HepG2 (cell line): ENCODE measurements at regions not wholly inside any gene's neighbourhood (a gene's known extent, or its start where the extent isn't known, plus 50 kb on each side); places are given as distances from the start of the nearest gene placed in this dataset.

Source experiments
- ATAC-seq: fragments of 200-7000 bp; cut with Tn5 transposase; 3 replicates; pipeline ENCODE4 v1.9.1; 2020; ENCODE audit warnings: mild to moderate bottlenecking, moderate library complexity
- BruUV-seq: library from RNA; stranded (reverse); fragments of 400-500 nt; replicated peaks from 2 replicates; lab custom pipeline; 2021; lab: Mats Ljungman, UMichigan
- CTCF ChIA-PET: fragments of 300-600 bp; formaldehyde crosslinking; extraction: SDS; loops from one replicate; lab custom pipeline; 2021; ENCODE audit warnings: low total read pairs, inconsistent platforms, low intra/inter-chr PET ratio; lab: Yijun Ruan, JAX
- POLR2A ChIA-PET: fragments of 350-600 bp; sonication (Branson Sonifier 250); formaldehyde crosslinking; loops from one replicate; lab custom pipeline; 2020; ENCODE audit warnings: antibody characterized with exemption, inconsistent platforms; lab: Yijun Ruan, JAX
- DNase-seq: peaks from one replicate; pipeline ENCODE4 v3.0.0-alpha.2; 2015; ENCODE audit warnings: low spot score
- FAIRE-seq: peaks from 3 replicates; lab custom pipeline; 2011; peaks lifted over from hg19 to GRCh38; lab: Jason Lieb, UNC
- H2AFZ ChIP-seq: one replicate; pipeline ENCODE4 v1.6.1; 2011; ENCODE audit warnings: low read length, inconsistent platforms
- H3K27ac ChIP-seq: fragments of 300-600 bp; 3 replicates; pipeline ENCODE4 v1.8.0; 2011; ENCODE audit warnings: mixed run types, mild to moderate bottlenecking, mixed read lengths, low read length, inconsistent platforms; ENCODE audit not compliant: insufficient read depth; ENCODE audit errors: extremely low read length
- H3K27me3 ChIP-seq, 2 experiments: fragments of 200-600 bp in 1 of 2; 2 replicates in 1 of 2; 3 replicates in 1 of 2; pipeline versions ENCODE4 v1.6.0 to v1.8.0; 2011; ENCODE audit warnings: low read length in 2 of 2, mild to moderate bottlenecking in 2 of 2, moderate library complexity in 2 of 2, inconsistent platforms in 1 of 2; ENCODE audit not compliant: insufficient read depth in 2 of 2, control insufficient read depth in 1 of 2
- H3K36me3 ChIP-seq, 2 experiments: fragments of 200-600 bp in 1 of 2; replicated peaks in 1 of 2; 2 replicates in 1 of 2; 3 replicates in 1 of 2; pipeline versions ENCODE4 v1.5.1 to v1.8.0; 2011; ENCODE audit warnings: low read length in 2 of 2, inconsistent platforms in 1 of 2; ENCODE audit not compliant: insufficient read depth in 2 of 2, control insufficient read depth in 1 of 2
- H3K4me1 ChIP-seq: 2 replicates; pipeline ENCODE4 v1.5.1; 2012; ENCODE audit warnings: low read length, inconsistent platforms; ENCODE audit not compliant: insufficient read depth
- H3K4me2 ChIP-seq: 2 replicates; pipeline ENCODE4 v1.6.0; 2011; ENCODE audit warnings: low read depth, low read length, inconsistent platforms
- H3K4me3 ChIP-seq, 3 experiments: fragments of 200-600 bp in 1 of 3; sonication (generic), shearing (Covaris generic) in 1 of 3; replicated peaks in 1 of 3; 2 replicates each; pipeline ENCODE4 v1.5.1; 2011 to 2016; ENCODE audit warnings: low read length in 3 of 3, inconsistent platforms in 2 of 3, low read depth in 2 of 3, mild to moderate bottlenecking in 2 of 3, control low read depth in 1 of 3, mixed read lengths in 1 of 3; ENCODE audit not compliant: insufficient read depth in 1 of 3
- H3K79me2 ChIP-seq: one replicate; pipeline ENCODE4 v1.6.1; 2011; ENCODE audit warnings: low read length, inconsistent platforms; ENCODE audit not compliant: insufficient read depth
- H3K9ac ChIP-seq: 2 replicates; pipeline ENCODE4 v1.6.0; 2011; ENCODE audit warnings: mild to moderate bottlenecking, low read depth, low read length, inconsistent platforms; ENCODE audit not compliant: insufficient read depth
- H3K9me3 ChIP-seq: 2 replicates; pipeline ENCODE4 v1.5.1; 2012; ENCODE audit warnings: mild to moderate bottlenecking, low read length
- H4K20me1 ChIP-seq: 2 replicates; pipeline ENCODE4 v1.6.0; 2011; ENCODE audit warnings: inconsistent platforms, mild to moderate bottlenecking, low read length, moderate library complexity; ENCODE audit not compliant: insufficient read depth
- ATF6 ChIP-seq: sonication (generic); formaldehyde crosslinking; conservative IDR thresholded peaks from 2 replicates; pipeline ENCODE4 v1.4.0; 2020; ENCODE audit warnings: missing genetic modification reagents
- CCAR2 ChIP-seq: fragments of 200-400 bp; formaldehyde crosslinking; optimal IDR thresholded peaks from 2 replicates; pipeline ENCODE3; 2018; ENCODE audit warnings: low read depth, mild to moderate bottlenecking, low read length, moderate library complexity
- FOXO4 ChIP-seq: sonication (generic); formaldehyde crosslinking; conservative IDR thresholded peaks from 2 replicates; pipeline ENCODE4 v1.8.1; 2023; ENCODE audit warnings: missing genetic modification reagents
- HNF4A ChIP-seq: sonication (generic); formaldehyde crosslinking; IDR thresholded peaks from 2 replicates; pipeline ENCODE4 v1.4.0; 2020; ENCODE audit warnings: missing genetic modification reagents
- SMARCE1 ChIP-seq: fragments of 450-650 bp; IDR thresholded peaks from 2 replicates; pipeline ENCODE4 v1.6.1; 2017; ENCODE audit warnings: borderline replicate concordance
- ZMAT3 ChIP-seq: sonication (generic); formaldehyde crosslinking; conservative IDR thresholded peaks from 2 replicates; pipeline ENCODE4 v1.7.0; 2021; ENCODE audit warnings: missing genetic modification reagents
- ZNF205 ChIP-seq: IDR thresholded peaks from 2 replicates; pipeline ENCODE4 v1.6.1; 2018; ENCODE audit warnings: missing biosample characterization, missing genetic modification reagents
- ZNF556 ChIP-seq: sonication (generic); formaldehyde crosslinking; IDR thresholded peaks from 2 replicates; pipeline ENCODE4 v1.4.0; 2020; ENCODE audit warnings: mild to moderate bottlenecking, missing genetic modification reagents, borderline replicate concordance
- ZNF839 ChIP-seq: sonication (generic); formaldehyde crosslinking; IDR thresholded peaks from 2 replicates; pipeline ENCODE4 v1.4.0; 2020; ENCODE audit warnings: missing genetic modification reagents, mild to moderate bottlenecking, borderline replicate concordance
- WGBS: methylation state at CpG from one replicate; pipeline ENCODE4 v1.1.6; 2017; ENCODE audit warnings: low lambda C conversion rate; 5-methylcytosine and 5-hydroxymethylcytosine counted together
- in situ Hi-C: cut with HindIII; loops from 2 replicates; pipeline ENCODE4 v1.10.0; 2017; ENCODE audit warnings: low pct_unique_long_range_greater_than_20kb; ENCODE audit not compliant: extremely low pct_ligation_motif_present
- intact Hi-C: fragments of 100-400 bp; cut with micrococcal nuclease; formaldehyde crosslinking; loops from one replicate; pipeline ENCODE4 v1.10.0; 2022; ENCODE audit not compliant: unreplicated experiment
- TF ChIP-seq, protein P1 (sequence below): IDR thresholded peaks from 2 replicates; pipeline ENCODE4 v1.6.1; 2016; ENCODE audit warnings: low read depth, missing genetic modification reagents, missing compliant biosample characterization

DNA sequence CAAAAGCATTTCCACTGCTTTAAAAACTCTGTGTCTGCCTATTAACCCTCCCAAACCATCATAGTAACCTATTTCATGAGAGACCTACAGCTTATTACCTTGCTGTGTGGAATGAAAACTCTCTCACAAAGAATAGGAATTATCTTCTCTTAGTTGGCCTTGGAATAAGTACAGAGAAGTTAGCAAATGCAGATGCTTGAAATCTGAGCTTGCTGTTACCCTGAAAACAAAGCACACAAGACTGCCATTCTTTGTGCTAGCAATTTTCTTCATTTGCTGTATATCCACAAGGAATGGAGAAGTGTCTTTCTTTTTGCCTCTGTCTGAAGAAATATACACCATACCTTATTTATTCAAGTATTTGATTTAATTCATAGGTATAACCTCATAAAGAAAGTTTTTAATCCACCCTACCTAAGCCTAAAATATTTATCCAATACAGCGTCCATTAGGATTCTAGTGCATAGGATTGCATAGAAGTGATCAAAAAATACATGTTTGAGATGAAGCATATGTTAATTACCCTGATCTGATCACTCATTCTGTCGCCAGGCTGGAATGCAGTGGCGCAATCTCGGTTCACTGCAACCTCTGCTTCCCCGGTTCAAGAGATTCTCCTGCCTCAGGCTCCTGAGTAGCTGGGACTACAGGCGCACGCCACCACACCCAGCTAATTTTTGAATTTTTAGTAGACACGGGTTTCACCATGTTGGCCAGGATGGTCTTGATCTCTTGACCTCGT is 451.1 kb downstream of the LTN1 start:
- no peak overlapping the region for H2AFZ ChIP-seq
- POLR2A ChIA-PET, result no interaction called here
- intact Hi-C loops, result no loop called here
- TF ChIP-seq ATF6 (CRISPR knock-in tag) (no peak), ZNF205 (CRISPR knock-in tag) (no peak), ZNF839 (CRISPR knock-in tag) (no peak), HNF4A (CRISPR knock-in tag) (no peak), ZMAT3 (CRISPR knock-in tag) (no peak), CCAR2 (no peak), SMARCE1 (no peak), ZNF556 (CRISPR knock-in tag) (no peak), FOXO4 (no peak)
- TF ChIP-seq, protein P1, sequence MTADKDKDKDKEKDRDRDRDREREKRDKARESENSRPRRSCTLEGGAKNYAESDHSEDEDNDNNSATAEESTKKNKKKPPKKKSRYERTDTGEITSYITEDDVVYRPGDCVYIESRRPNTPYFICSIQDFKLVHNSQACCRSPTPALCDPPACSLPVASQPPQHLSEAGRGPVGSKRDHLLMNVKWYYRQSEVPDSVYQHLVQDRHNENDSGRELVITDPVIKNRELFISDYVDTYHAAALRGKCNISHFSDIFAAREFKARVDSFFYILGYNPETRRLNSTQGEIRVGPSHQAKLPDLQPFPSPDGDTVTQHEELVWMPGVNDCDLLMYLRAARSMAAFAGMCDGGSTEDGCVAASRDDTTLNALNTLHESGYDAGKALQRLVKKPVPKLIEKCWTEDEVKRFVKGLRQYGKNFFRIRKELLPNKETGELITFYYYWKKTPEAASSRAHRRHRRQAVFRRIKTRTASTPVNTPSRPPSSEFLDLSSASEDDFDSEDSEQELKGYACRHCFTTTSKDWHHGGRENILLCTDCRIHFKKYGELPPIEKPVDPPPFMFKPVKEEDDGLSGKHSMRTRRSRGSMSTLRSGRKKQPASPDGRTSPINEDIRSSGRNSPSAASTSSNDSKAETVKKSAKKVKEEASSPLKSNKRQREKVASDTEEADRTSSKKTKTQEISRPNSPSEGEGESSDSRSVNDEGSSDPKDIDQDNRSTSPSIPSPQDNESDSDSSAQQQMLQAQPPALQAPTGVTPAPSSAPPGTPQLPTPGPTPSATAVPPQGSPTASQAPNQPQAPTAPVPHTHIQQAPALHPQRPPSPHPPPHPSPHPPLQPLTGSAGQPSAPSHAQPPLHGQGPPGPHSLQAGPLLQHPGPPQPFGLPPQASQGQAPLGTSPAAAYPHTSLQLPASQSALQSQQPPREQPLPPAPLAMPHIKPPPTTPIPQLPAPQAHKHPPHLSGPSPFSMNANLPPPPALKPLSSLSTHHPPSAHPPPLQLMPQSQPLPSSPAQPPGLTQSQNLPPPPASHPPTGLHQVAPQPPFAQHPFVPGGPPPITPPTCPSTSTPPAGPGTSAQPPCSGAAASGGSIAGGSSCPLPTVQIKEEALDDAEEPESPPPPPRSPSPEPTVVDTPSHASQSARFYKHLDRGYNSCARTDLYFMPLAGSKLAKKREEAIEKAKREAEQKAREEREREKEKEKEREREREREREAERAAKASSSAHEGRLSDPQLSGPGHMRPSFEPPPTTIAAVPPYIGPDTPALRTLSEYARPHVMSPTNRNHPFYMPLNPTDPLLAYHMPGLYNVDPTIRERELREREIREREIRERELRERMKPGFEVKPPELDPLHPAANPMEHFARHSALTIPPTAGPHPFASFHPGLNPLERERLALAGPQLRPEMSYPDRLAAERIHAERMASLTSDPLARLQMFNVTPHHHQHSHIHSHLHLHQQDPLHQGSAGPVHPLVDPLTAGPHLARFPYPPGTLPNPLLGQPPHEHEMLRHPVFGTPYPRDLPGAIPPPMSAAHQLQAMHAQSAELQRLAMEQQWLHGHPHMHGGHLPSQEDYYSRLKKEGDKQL (CRISPR knock-in tag), result no peak

More for the DNA sequence above, 451.1 kb downstream of the LTN1 start:
- Histone ChIP-seq H3K4me2 (no peak overlapping the region), H3K27ac (no peak overlapping the region), H3K9me3 (peaks cover 6% of the 10 kb centered on the region; the same call in 1 of the 2 replicates), H4K20me1 (no peaks in the 10 kb centered on the region), H3K4me3 (no peak overlapping the region), H3K36me3 (no peaks in the 10 kb centered on the region), H3K27me3 (no peaks in the 10 kb centered on the region), H3K79me2 (no peaks in the 10 kb centered on the region), H3K9ac (no peak overlapping the region), H3K4me1 (no peaks in the 10 kb centered on the region)
- no peak for ATAC-seq
- no peak for FAIRE-seq
- no peak for DNase-seq
- in situ Hi-C loops, result no loop called here
- BruUV-seq, result no TSS peak
- CTCF ChIA-PET, result no interaction called here
- WGBS, result 60% methylated on average over 9 of the region's 9 CpGs
